ENCODE measurements at regions not wholly inside any gene's neighbourhood (a gene's known extent, or its start where the extent isn't known, plus 50 kb on each side); places are given as distances from the start of the nearest gene placed in this dataset.

GRCh38 chr9:108565651-108566378 lies 290.0 kb downstream of the ACTL7B start (continued):
- TF ChIP-seq ZBTB4 (CRISPR knock-in tag; IDR thresholded peaks at IDR 0.05; ENCODE audit: borderline replicate concordance): no peak
- peak; percentile 62 for TF ChIP-seq ELF1 (CRISPR knock-in tag; IDR thresholded peaks at IDR 0.05)
- TF ChIP-seq ZSCAN29 (CRISPR knock-in tag; conservative IDR thresholded peaks at IDR 0.05): no peak
- peak; percentile 38; the same call in 1 of the 2 replicates for TF ChIP-seq MAFF (IDR thresholded peaks at IDR 0.05; ENCODE audit: low read depth, low read length)

DNA sequence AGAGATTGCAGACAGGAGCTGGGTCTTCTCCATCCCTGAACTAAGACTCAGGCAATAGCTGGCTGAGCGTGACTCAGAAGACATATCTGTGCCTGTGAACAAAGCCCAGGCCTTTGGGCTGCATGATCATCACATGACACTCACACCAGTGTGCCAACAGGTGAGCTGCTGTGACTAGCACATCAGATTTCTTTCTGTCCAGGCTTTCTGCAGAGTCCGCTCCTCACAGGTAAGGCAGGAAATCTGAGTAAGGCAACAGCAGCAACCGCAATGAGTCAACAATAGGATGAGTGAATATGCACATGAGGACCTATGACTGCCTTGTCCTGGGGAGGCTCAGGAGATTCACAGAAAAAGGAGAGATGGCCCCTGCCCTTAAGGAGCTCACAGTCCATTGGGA lies 293.6 kb downstream of the ACTL7B start:
- in situ Hi-C loops (cut with HindIII; ENCODE audit: extremely low pct_ligation_motif_present, low pct_unique_long_range_greater_than_20kb): loop anchor here (5.0 to 25.0 kb wide), 3 partner anchors 145 to 1150 kb away; partner anchors contain the start of gene KLF4
- Histone ChIP-seq H3K9ac (ENCODE audit: insufficient read depth, low read depth, low read length) (no peak overlapping the region), H3K27me3 (ENCODE audit: control insufficient read depth in 1 of 2, insufficient read depth in 2 of 2, low read length in 2 of 2) (peaks cover 0 to 4% of the 10 kb centered on the region in 2 experiments; a peak in 2 of 5 replicates), H3K4me3 (replicated peaks in 1 of 3; ENCODE audit: insufficient read depth in 1 of 3, low read depth in 2 of 3, low read length in 3 of 3) (no peak overlapping the region), H3K4me2 (ENCODE audit: low read depth, low read length) (no peak overlapping the region), H3K9me3 (ENCODE audit: low read length) (no peaks in the 10 kb centered on the region), H4K20me1 (ENCODE audit: insufficient read depth, low read length) (no peaks in the 10 kb centered on the region), H3K79me2 (ENCODE audit: insufficient read depth, low read length) (no peaks in the 10 kb centered on the region), H3K27ac (ENCODE audit: extremely low read length, insufficient read depth, low read length) (no peak overlapping the region), H2AFZ (ENCODE audit: low read length) (no peak overlapping the region), H3K4me1 (ENCODE audit: insufficient read depth, low read length) (no peaks in the 10 kb centered on the region), H3K36me3 (replicated peaks in 1 of 2; ENCODE audit: control insufficient read depth in 1 of 2, insufficient read depth in 2 of 2, low read length in 2 of 2) (no peaks in the 10 kb centered on the region)
- BruUV-seq (replicated peaks): no TSS peak
- FAIRE-seq (no peak), ATAC-seq (no peak), DNase-seq (ENCODE audit: low spot score) (no peak)
- intact Hi-C loops (cut with micrococcal nuclease; ENCODE audit: unreplicated experiment): no loop called here
- CTCF ChIA-PET (ENCODE audit: low intra/inter-chr PET ratio, low total read pairs): no interaction called here
- POLR2A ChIA-PET: no interaction called here
- WGBS (ENCODE audit: low lambda C conversion rate): no CpG with 5 or more reads among the region's 3 CpGs
- TF ChIP-seq SRY (CRISPR knock-in tag; IDR thresholded peaks at IDR 0.05) (no peak), CEBPB (IDR thresholded peaks at IDR 0.05; ENCODE audit: borderline replicate concordance, low read depth, low read length) (no peak), HNRNPUL1 (IDR thresholded peaks at IDR 0.05; ENCODE audit: low read depth, low read length) (no peak), PRDM10 (CRISPR knock-in tag; IDR thresholded peaks at IDR 0.05; ENCODE audit: low read depth) (no peak), CREB1 (IDR thresholded peaks at IDR 0.05) (no peak), CREB1 (CRISPR knock-in tag; IDR thresholded peaks at IDR 0.05) (no peak), ZNF775 (CRISPR knock-in tag; IDR thresholded peaks at IDR 0.05; ENCODE audit: borderline replicate concordance) (no peak), AHR (CRISPR knock-in tag; IDR thresholded peaks at IDR 0.05) (no peak), TRIM24 (CRISPR knock-in tag; IDR thresholded peaks at IDR 0.05) (no peak), THAP8 (CRISPR knock-in tag; IDR thresholded peaks at IDR 0.05; ENCODE audit: borderline replicate concordance) (no peak)
- TF ChIP-seq, protein P1, sequence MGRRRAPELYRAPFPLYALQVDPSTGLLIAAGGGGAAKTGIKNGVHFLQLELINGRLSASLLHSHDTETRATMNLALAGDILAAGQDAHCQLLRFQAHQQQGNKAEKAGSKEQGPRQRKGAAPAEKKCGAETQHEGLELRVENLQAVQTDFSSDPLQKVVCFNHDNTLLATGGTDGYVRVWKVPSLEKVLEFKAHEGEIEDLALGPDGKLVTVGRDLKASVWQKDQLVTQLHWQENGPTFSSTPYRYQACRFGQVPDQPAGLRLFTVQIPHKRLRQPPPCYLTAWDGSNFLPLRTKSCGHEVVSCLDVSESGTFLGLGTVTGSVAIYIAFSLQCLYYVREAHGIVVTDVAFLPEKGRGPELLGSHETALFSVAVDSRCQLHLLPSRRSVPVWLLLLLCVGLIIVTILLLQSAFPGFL (CRISPR knock-in tag; IDR thresholded peaks at IDR 0.05): no peak

All from HepG2 (cell line).